GM23338 (cell line): ENCODE measurements at regions not wholly inside any gene's neighbourhood (a gene's known extent, or its start where the extent isn't known, plus 50 kb on each side); places are given as distances from the start of the nearest gene placed in this dataset.

Source experiments
- ATAC-seq: fragments of 200-7000 bp; cut with Tn5 transposase; 3 replicates; pipeline ENCODE4 v1.9.1; 2020
- DNase-seq: peaks from one replicate; pipeline ENCODE4 v3.0.0-alpha.2; 2015; ENCODE audit warnings: low spot score
- H2AFZ ChIP-seq: fragments of 200-600 bp; sonication (generic); 2 replicates; pipeline ENCODE4 v1.8.0; 2016; ENCODE audit warnings: antibody characterized with exemption, mild to moderate bottlenecking, moderate library complexity
- H3F3A ChIP-seq: fragments of 200-600 bp; sonication (generic); replicated peaks from 2 replicates; pipeline ENCODE4 v1.8.0; 2017; ENCODE audit warnings: antibody characterized with exemption, mixed run types, low read depth
- H3K27ac ChIP-seq: fragments of 200-600 bp; sonication (generic); 2 replicates; pipeline ENCODE4 v1.6.1; 2016; ENCODE audit warnings: low read depth
- H3K27me3 ChIP-seq: fragments of 200-600 bp; sonication (generic); 2 replicates; pipeline ENCODE4 v1.8.0; 2016; ENCODE audit warnings: mild to moderate bottlenecking, mixed run types, moderate library complexity; ENCODE audit not compliant: insufficient read depth
- H3K36me3 ChIP-seq: fragments of 200-600 bp; sonication (generic); 2 replicates; pipeline ENCODE4 v1.8.0; 2016; ENCODE audit warnings: mild to moderate bottlenecking; ENCODE audit not compliant: insufficient read depth
- H3K4me1 ChIP-seq: fragments of 200-600 bp; sonication (generic); 2 replicates; pipeline ENCODE4 v1.8.0; 2016; ENCODE audit warnings: mild to moderate bottlenecking, moderate library complexity; ENCODE audit not compliant: insufficient read depth
- H3K4me2 ChIP-seq: fragments of 200-600 bp; sonication (generic); 2 replicates; pipeline ENCODE4 v1.7.1; 2017; ENCODE audit warnings: mixed run types
- H3K4me3 ChIP-seq: fragments of 200-600 bp; sonication (generic); 2 replicates; pipeline ENCODE4 v1.6.1; 2016; ENCODE audit warnings: mixed run types
- H3K79me2 ChIP-seq: fragments of 200-600 bp; sonication (generic); replicated peaks from 2 replicates; pipeline ENCODE4 v1.8.0; 2017; ENCODE audit warnings: mild to moderate bottlenecking; ENCODE audit not compliant: insufficient read depth
- H3K9me2 ChIP-seq: fragments of 200-600 bp; sonication (generic); 2 replicates; pipeline ENCODE4 v1.8.0; 2017; ENCODE audit not compliant: insufficient read depth
- H4K20me1 ChIP-seq: fragments of 200-600 bp; sonication (generic); replicated peaks from 2 replicates; pipeline ENCODE4 v1.8.0; 2017; ENCODE audit warnings: mild to moderate bottlenecking; ENCODE audit not compliant: insufficient read depth
- H3K27ac Mint-ChIP-seq: 2 replicates; pipeline ENCODE4 v1.8.0; 2020; ENCODE audit warnings: inconsistent platforms, mild to moderate bottlenecking, moderate library complexity, mixed read lengths
- H3K27me3 Mint-ChIP-seq: 3 replicates; pipeline ENCODE4 v1.8.0; 2022; ENCODE audit warnings: low read depth, mild to moderate bottlenecking, moderate library complexity, mixed read lengths, inconsistent platforms; ENCODE audit not compliant: insufficient read depth, poor library complexity
- H3K36me3 Mint-ChIP-seq: 3 replicates; pipeline ENCODE4 v1.8.0; 2021; ENCODE audit warnings: low read depth, mild to moderate bottlenecking, inconsistent platforms, moderate library complexity, mixed read lengths
- H3K4me1 Mint-ChIP-seq: 3 replicates; pipeline ENCODE4 v1.8.0; 2020; ENCODE audit warnings: mild to moderate bottlenecking, inconsistent platforms, mixed read lengths
- H3K4me3 Mint-ChIP-seq: 3 replicates; pipeline ENCODE4 v1.8.0; 2021; ENCODE audit warnings: moderate library complexity, mild to moderate bottlenecking, inconsistent platforms, mixed read lengths
- H3K9me3 Mint-ChIP-seq: 3 replicates; pipeline ENCODE4 v1.8.0; 2020; ENCODE audit warnings: moderate library complexity, mild to moderate bottlenecking, inconsistent platforms, mixed read lengths
- CREB1 ChIP-seq: fragments of 250-450 bp; sonication (Bioruptor Pico); IDR thresholded peaks from 2 replicates; pipeline ENCODE4 v1.5.0; 2020; ENCODE audit warnings: low read depth, mild to moderate bottlenecking, moderate library complexity
- EZH2 ChIP-seq: fragments of 200-600 bp; sonication (generic); IDR thresholded peaks from one replicate; pipeline ENCODE4 v1.8.0; 2017; ENCODE audit warnings: antibody characterized with exemption, mild to moderate bottlenecking, low read depth; ENCODE audit not compliant: unreplicated experiment
- EZH2phosphoT487 ChIP-seq: fragments of 200-600 bp; sonication (generic); IDR thresholded peaks from one replicate; pipeline ENCODE4 v1.8.1; 2018; ENCODE audit warnings: antibody characterized with exemption; ENCODE audit not compliant: unreplicated experiment
- JUNB ChIP-seq: IDR thresholded peaks from one replicate; pipeline ENCODE4 v1.6.1; 2016; ENCODE audit warnings: antibody characterized with exemption; ENCODE audit not compliant: unreplicated experiment
- NANOG ChIP-seq: IDR thresholded peaks from 2 replicates; pipeline ENCODE4 v1.6.1; 2016; ENCODE audit warnings: antibody characterized with exemption, borderline replicate concordance
- POLR2AphosphoS5 ChIP-seq: IDR thresholded peaks from 2 replicates; pipeline ENCODE4 v1.6.1; 2016; ENCODE audit warnings: antibody characterized with exemption, low read depth
- STAT1 ChIP-seq: IDR thresholded peaks from one replicate; pipeline ENCODE4 v1.6.1; 2016; ENCODE audit warnings: antibody characterized with exemption; ENCODE audit not compliant: unreplicated experiment
- ZNF114 ChIP-seq: fragments of 250-450 bp; sonication (Bioruptor Pico); IDR thresholded peaks from 2 replicates; pipeline ENCODE4 v1.5.0; 2020; ENCODE audit warnings: mild to moderate bottlenecking, moderate library complexity
- ZNF331 ChIP-seq: fragments of 250-450 bp; sonication (Bioruptor Pico); IDR thresholded peaks from 2 replicates; pipeline ENCODE4 v1.5.0; 2020; ENCODE audit warnings: low read depth, mild to moderate bottlenecking, moderate library complexity
- TF ChIP-seq, protein P1 (sequence below): IDR thresholded peaks from 2 replicates; pipeline ENCODE4 v1.6.1; 2016; ENCODE audit warnings: antibody characterized with exemption
- TF ChIP-seq, protein P2 (sequence below), 2 experiments: fragments of 200-600 bp in 1 of 2; sonication (generic) in 1 of 2; conservative IDR thresholded peaks; 2 replicates each; pipeline versions ENCODE4 v1.5.1 to v1.6.1; 2016 to 2017; ENCODE audit warnings: antibody characterized with exemption in 2 of 2, low read depth in 2 of 2, mild to moderate bottlenecking in 2 of 2, moderate library complexity in 1 of 2
- TF ChIP-seq, protein P3 (sequence below): fragments of 250-450 bp; sonication (Bioruptor Pico); IDR thresholded peaks from 2 replicates; pipeline ENCODE4 v1.5.0; 2020; ENCODE audit warnings: mild to moderate bottlenecking, moderate library complexity
- TF ChIP-seq, protein P4 (sequence below): IDR thresholded peaks from one replicate; pipeline ENCODE4 v1.6.1; 2018; ENCODE audit warnings: antibody characterized with exemption; ENCODE audit not compliant: unreplicated experiment

DNA sequence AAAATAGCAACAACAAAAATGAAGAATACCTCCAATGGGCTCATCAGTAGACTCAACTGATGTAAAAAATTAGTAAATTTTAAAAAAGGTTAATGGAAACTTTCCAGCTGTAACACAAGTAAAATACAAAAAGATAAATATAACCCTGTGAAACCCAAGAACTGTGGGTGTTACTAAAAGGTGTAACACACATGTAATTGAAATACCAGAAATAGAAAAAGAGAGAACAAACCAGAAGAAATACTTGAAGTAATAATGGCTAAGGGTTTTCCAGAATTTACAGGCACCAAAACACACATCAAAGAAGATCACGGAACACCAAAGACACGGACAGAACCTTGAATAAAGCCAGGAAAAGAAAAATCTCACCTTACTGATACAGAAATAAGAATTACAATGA lies 590.6 kb upstream of the RAB6C start:
- Histone ChIP-seq H3K79me2 (no peaks in the 10 kb centered on the region), H3K9me2 (no peaks in the 10 kb centered on the region), H3K36me3 (no peaks in the 10 kb centered on the region), H3K4me2 (no peak overlapping the region), H3K4me1 (no peaks in the 10 kb centered on the region), H3K27me3 (no peaks in the 10 kb centered on the region), H3K4me3 (no peak overlapping the region), H2AFZ (no peak overlapping the region), H3K27ac (no peak overlapping the region), H3F3A (no peaks in the 10 kb centered on the region), H4K20me1 (no peaks in the 10 kb centered on the region)
- H3K27ac Mint-ChIP-seq: no peak overlapping the region
- ATAC-seq (no peak), DNase-seq (no peak)
- no peaks in the 10 kb centered on the region for H3K4me1 Mint-ChIP-seq
- no peaks in the 10 kb centered on the region for H3K27me3 Mint-ChIP-seq
- H3K36me3 Mint-ChIP-seq: no peaks in the 10 kb centered on the region
- H3K4me3 Mint-ChIP-seq: no peak overlapping the region
- no peaks in the 10 kb centered on the region for H3K9me3 Mint-ChIP-seq
- TF ChIP-seq, protein P1, sequence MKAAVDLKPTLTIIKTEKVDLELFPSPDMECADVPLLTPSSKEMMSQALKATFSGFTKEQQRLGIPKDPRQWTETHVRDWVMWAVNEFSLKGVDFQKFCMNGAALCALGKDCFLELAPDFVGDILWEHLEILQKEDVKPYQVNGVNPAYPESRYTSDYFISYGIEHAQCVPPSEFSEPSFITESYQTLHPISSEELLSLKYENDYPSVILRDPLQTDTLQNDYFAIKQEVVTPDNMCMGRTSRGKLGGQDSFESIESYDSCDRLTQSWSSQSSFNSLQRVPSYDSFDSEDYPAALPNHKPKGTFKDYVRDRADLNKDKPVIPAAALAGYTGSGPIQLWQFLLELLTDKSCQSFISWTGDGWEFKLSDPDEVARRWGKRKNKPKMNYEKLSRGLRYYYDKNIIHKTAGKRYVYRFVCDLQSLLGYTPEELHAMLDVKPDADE: no peak
- TF ChIP-seq EZH2phosphoT487 (no peak), ZNF114 (no peak), STAT1 (no peak), JUNB (no peak), EZH2 (no peak), CREB1 (CRISPR knock-in tag) (no peak), NANOG (no peak), ZNF331 (CRISPR knock-in tag) (no peak), POLR2AphosphoS5 (no peak)
- TF ChIP-seq, protein P2, sequence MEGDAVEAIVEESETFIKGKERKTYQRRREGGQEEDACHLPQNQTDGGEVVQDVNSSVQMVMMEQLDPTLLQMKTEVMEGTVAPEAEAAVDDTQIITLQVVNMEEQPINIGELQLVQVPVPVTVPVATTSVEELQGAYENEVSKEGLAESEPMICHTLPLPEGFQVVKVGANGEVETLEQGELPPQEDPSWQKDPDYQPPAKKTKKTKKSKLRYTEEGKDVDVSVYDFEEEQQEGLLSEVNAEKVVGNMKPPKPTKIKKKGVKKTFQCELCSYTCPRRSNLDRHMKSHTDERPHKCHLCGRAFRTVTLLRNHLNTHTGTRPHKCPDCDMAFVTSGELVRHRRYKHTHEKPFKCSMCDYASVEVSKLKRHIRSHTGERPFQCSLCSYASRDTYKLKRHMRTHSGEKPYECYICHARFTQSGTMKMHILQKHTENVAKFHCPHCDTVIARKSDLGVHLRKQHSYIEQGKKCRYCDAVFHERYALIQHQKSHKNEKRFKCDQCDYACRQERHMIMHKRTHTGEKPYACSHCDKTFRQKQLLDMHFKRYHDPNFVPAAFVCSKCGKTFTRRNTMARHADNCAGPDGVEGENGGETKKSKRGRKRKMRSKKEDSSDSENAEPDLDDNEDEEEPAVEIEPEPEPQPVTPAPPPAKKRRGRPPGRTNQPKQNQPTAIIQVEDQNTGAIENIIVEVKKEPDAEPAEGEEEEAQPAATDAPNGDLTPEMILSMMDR (conservative IDR thresholded peaks at IDR 0.05; ENCODE audit: low read depth in 2 of 2): no peak
- TF ChIP-seq, protein P3, sequence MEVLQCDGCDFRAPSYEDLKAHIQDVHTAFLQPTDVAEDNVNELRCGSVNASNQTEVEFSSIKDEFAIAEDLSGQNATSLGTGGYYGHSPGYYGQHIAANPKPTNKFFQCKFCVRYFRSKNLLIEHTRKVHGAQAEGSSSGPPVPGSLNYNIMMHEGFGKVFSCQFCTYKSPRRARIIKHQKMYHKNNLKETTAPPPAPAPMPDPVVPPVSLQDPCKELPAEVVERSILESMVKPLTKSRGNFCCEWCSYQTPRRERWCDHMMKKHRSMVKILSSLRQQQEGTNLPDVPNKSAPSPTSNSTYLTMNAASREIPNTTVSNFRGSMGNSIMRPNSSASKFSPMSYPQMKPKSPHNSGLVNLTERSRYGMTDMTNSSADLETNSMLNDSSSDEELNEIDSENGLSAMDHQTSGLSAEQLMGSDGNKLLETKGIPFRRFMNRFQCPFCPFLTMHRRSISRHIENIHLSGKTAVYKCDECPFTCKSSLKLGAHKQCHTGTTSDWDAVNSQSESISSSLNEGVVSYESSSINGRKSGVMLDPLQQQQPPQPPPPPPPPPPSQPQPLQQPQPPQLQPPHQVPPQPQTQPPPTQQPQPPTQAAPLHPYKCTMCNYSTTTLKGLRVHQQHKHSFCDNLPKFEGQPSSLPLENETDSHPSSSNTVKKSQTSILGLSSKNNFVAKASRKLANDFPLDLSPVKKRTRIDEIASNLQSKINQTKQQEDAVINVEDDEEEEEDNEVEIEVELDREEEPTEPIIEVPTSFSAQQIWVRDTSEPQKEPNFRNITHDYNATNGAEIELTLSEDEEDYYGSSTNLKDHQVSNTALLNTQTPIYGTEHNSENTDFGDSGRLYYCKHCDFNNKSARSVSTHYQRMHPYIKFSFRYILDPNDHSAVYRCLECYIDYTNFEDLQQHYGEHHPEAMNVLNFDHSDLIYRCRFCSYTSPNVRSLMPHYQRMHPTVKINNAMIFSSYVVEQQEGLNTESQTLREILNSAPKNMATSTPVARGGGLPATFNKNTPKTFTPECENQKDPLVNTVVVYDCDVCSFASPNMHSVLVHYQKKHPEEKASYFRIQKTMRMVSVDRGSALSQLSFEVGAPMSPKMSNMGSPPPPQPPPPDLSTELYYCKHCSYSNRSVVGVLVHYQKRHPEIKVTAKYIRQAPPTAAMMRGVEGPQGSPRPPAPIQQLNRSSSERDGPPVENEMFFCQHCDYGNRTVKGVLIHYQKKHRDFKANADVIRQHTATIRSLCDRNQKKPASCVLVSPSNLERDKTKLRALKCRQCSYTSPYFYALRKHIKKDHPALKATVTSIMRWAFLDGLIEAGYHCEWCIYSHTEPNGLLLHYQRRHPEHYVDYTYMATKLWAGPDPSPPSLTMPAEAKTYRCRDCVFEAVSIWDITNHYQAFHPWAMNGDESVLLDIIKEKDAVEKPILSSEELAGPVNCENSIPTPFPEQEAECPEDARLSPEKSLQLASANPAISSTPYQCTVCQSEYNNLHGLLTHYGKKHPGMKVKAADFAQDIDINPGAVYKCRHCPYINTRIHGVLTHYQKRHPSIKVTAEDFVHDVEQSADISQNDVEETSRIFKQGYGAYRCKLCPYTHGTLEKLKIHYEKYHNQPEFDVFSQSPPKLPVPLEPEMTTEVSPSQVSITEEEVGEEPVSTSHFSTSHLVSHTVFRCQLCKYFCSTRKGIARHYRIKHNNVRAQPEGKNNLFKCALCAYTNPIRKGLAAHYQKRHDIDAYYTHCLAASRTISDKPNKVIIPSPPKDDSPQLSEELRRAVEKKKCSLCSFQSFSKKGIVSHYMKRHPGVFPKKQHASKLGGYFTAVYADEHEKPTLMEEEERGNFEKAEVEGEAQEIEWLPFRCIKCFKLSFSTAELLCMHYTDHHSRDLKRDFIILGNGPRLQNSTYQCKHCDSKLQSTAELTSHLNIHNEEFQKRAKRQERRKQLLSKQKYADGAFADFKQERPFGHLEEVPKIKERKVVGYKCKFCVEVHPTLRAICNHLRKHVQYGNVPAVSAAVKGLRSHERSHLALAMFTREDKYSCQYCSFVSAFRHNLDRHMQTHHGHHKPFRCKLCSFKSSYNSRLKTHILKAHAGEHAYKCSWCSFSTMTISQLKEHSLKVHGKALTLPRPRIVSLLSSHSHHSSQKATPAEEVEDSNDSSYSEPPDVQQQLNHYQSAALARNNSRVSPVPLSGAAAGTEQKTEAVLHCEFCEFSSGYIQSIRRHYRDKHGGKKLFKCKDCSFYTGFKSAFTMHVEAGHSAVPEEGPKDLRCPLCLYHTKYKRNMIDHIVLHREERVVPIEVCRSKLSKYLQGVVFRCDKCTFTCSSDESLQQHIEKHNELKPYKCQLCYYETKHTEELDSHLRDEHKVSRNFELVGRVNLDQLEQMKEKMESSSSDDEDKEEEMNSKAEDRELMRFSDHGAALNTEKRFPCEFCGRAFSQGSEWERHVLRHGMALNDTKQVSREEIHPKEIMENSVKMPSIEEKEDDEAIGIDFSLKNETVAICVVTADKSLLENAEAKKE (CRISPR knock-in tag): no peak
- TF ChIP-seq, protein P4, sequence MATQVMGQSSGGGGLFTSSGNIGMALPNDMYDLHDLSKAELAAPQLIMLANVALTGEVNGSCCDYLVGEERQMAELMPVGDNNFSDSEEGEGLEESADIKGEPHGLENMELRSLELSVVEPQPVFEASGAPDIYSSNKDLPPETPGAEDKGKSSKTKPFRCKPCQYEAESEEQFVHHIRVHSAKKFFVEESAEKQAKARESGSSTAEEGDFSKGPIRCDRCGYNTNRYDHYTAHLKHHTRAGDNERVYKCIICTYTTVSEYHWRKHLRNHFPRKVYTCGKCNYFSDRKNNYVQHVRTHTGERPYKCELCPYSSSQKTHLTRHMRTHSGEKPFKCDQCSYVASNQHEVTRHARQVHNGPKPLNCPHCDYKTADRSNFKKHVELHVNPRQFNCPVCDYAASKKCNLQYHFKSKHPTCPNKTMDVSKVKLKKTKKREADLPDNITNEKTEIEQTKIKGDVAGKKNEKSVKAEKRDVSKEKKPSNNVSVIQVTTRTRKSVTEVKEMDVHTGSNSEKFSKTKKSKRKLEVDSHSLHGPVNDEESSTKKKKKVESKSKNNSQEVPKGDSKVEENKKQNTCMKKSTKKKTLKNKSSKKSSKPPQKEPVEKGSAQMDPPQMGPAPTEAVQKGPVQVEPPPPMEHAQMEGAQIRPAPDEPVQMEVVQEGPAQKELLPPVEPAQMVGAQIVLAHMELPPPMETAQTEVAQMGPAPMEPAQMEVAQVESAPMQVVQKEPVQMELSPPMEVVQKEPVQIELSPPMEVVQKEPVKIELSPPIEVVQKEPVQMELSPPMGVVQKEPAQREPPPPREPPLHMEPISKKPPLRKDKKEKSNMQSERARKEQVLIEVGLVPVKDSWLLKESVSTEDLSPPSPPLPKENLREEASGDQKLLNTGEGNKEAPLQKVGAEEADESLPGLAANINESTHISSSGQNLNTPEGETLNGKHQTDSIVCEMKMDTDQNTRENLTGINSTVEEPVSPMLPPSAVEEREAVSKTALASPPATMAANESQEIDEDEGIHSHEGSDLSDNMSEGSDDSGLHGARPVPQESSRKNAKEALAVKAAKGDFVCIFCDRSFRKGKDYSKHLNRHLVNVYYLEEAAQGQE: no peak
